Right lobe of liver (tissue), 6 donors: ENCODE measurements at regions not wholly inside any gene's neighbourhood (a gene's known extent, or its start where the extent isn't known, plus 50 kb on each side); places are given as distances from the start of the nearest gene placed in this dataset.

Experiments used
- ATAC-seq, 4 donors: fragments of 200-7000 bp; cut with Tn5 transposase; one replicate each; pipeline ENCODE4 v1.9.1; 2020; ENCODE audit warnings: mild to moderate bottlenecking in 4 of 4, moderate library complexity in 4 of 4
- DNase-seq, 3 donors: peaks; one replicate each; pipeline ENCODE4 v3.0.0-alpha.2; 2020
- H3K27ac ChIP-seq, 3 donors: fragments of 200-600 bp; one replicate each; pipeline ENCODE4 v1.8.0; 2022
- H3K27me3 ChIP-seq, 2 donors: fragments of 200-600 bp; one replicate each; pipeline ENCODE4 v1.8.0; 2022
- H3K36me3 ChIP-seq, 4 donors: fragments of 200-600 bp; sonication (generic) in 1 of 4; one replicate each; pipeline versions ENCODE4 v1.5.1 to v1.8.0; 2017 to 2022; ENCODE audit warnings: control low read depth in 1 of 4
- H3K4me1 ChIP-seq, 4 donors: fragments of 200-600 bp; sonication (generic) in 1 of 4; one replicate each; pipeline versions ENCODE4 v1.5.1 to v1.8.0; 2017 to 2022; ENCODE audit warnings: control low read depth in 1 of 4
- H3K4me3 ChIP-seq, 3 donors: fragments of 200-600 bp; one replicate each; pipeline ENCODE4 v1.8.0; 2022
- H3K9me3 ChIP-seq, 4 donors: fragments of 200-600 bp; sonication (generic) in 1 of 4; one replicate each; pipeline versions ENCODE4 v1.5.1 to v1.8.0; 2017 to 2022; ENCODE audit warnings: control low read depth in 1 of 4
- CTCF ChIP-seq, 4 donors: fragments of 200-600 bp in 3 of 4; fragments of 450-650 bp in 1 of 4; IDR thresholded peaks; one replicate each; pipeline versions ENCODE4 v1.5.1 to v1.8.0; 2016 to 2022; ENCODE audit warnings: antibody characterized with exemption in 4 of 4, mild to moderate bottlenecking in 2 of 4
- POLR2A ChIP-seq: fragments of 450-650 bp; IDR thresholded peaks from one replicate; pipeline ENCODE4 v1.6.1; 2017; ENCODE audit warnings: antibody characterized with exemption, mild to moderate bottlenecking
- WGBS: methylation state at CpG from one replicate; pipeline ENCODE4 v1.1.6; 2018; ENCODE audit warnings: low coverage, low lambda C conversion rate; ENCODE audit not compliant: insufficient coverage; ENCODE audit errors: missing lambda C conversion rate; 5-methylcytosine and 5-hydroxymethylcytosine counted together
- intact Hi-C, 2 donors: fragments of 100-400 bp; cut with DNase I; formaldehyde crosslinking; loops; one replicate each; pipeline versions ENCODE4 v1.11.2 to v1.14.1; 2022
- donor health status: DM: no; HTN: yes; CAD: no.
- donor health status: DM: no; HTN: no; CAD: no.
- donor health status: DM: no; HTN: no; CAD: no.
- donor health status: DM: no; HTN: yes; CAD: no.
- donor health status: DM: no; HTN: yes; CAD: no.

GRCh38 chr2:59790186-59791003, 763.1 kb downstream of the BCL11A start:
- H3K4me3 ChIP-seq = no peak overlapping the region
- no peak for ATAC-seq
- no peaks in the 10 kb centered on the region for H3K9me3 ChIP-seq
- H3K36me3 ChIP-seq = no peaks in the 10 kb centered on the region
- DNase-seq = no peak
- TF ChIP-seq CTCF (IDR thresholded peaks at IDR 0.05) = no peak
- TF ChIP-seq POLR2A = no peak
- no peaks in the 10 kb centered on the region for H3K27me3 ChIP-seq
- H3K27ac ChIP-seq = no peak overlapping the region
- H3K4me1 ChIP-seq = no peaks in the 10 kb centered on the region
- 58% methylated on average over 6 of the region's 11 CpGs for WGBS
- intact Hi-C loops = no loop called here

- no peaks in the 10 kb centered on the region for H3K27me3 ChIP-seq
- intact Hi-C loops = no loop called here
- TF ChIP-seq POLR2A = no peak
- peak in 2 of 4 donors; percentile 19 to 22 for TF ChIP-seq CTCF (IDR thresholded peaks at IDR 0.05)
- H3K4me3 ChIP-seq = no peak overlapping the region
- no peak for DNase-seq
- H3K4me1 ChIP-seq = no peaks in the 10 kb centered on the region
- ATAC-seq = no peak
- H3K9me3 ChIP-seq = no peaks in the 10 kb centered on the region
- H3K27ac ChIP-seq = no peak overlapping the region
- no peaks in the 10 kb centered on the region for H3K36me3 ChIP-seq
- 23% methylated on average over 2 of the region's 2 CpGs for WGBS
These were observed 763.9 kb downstream of the BCL11A start for GRCh38 chr2:59789523-59789922.

GRCh38 chr2:59787095-59787494, 766.4 kb downstream of the BCL11A start:
- no peak overlapping the region for H3K4me3 ChIP-seq
- no peaks in the 10 kb centered on the region for H3K27me3 ChIP-seq
- H3K4me1 ChIP-seq = no peaks in the 10 kb centered on the region
- no peaks in the 10 kb centered on the region for H3K9me3 ChIP-seq
- no peak for TF ChIP-seq CTCF (IDR thresholded peaks at IDR 0.05)
- TF ChIP-seq POLR2A = no peak
- WGBS = 60% methylated on average over 3 of the region's 3 CpGs
- ATAC-seq (no peak), DNase-seq (no peak)
- H3K36me3 ChIP-seq = no peaks in the 10 kb centered on the region
- no peak overlapping the region for H3K27ac ChIP-seq
- intact Hi-C loops = no loop called here

- no peak for TF ChIP-seq CTCF (IDR thresholded peaks at IDR 0.05)
- TF ChIP-seq POLR2A = no peak
- no peaks in the 10 kb centered on the region for H3K27me3 ChIP-seq
- WGBS = 55% methylated on average over 1 of the region's 1 CpG
- DNase-seq = no peak
- no peaks in the 10 kb centered on the region for H3K36me3 ChIP-seq
- intact Hi-C loops = no loop called here
- no peak for ATAC-seq
- H3K4me1 ChIP-seq = no peaks in the 10 kb centered on the region
- no peak overlapping the region for H3K4me3 ChIP-seq
- H3K9me3 ChIP-seq = no peaks in the 10 kb centered on the region
- no peak overlapping the region for H3K27ac ChIP-seq
These were observed 766.8 kb downstream of the BCL11A start for GRCh38 chr2:59786684-59787083.
